Natural killer cell (primary cell): ENCODE measurements at regions not wholly inside any gene's neighbourhood (a gene's known extent, or its start where the extent isn't known, plus 50 kb on each side); places are given as distances from the start of the nearest gene placed in this dataset.

Experiments used
- ATAC-seq, 3 donors: fragments of 150-1000 bp in 2 of 3; fragments of 200-7000 bp in 1 of 3; cut with Tn5 transposase; 1 replicate in 1 of 3; 2 replicates in 2 of 3; pipeline ENCODE4 v1.10.0; 2021; ENCODE audit warnings: mild to moderate bottlenecking in 2 of 3, moderate library complexity in 2 of 3
- DNase-seq, 2 donors: peaks; one replicate each; pipeline versions ENCODE4 v3.0.0 to v3.0.0-alpha.2; 2013 to 2021; ENCODE audit warnings: mixed read lengths in 1 of 2
- H3K27ac ChIP-seq: one replicate; pipeline ENCODE4 v1.5.1; 2013; ENCODE audit warnings: mild to moderate bottlenecking, low read length
- H3K27me3 ChIP-seq: one replicate; pipeline ENCODE4 v1.6.1; 2013; ENCODE audit warnings: low read length; ENCODE audit not compliant: control insufficient read depth, insufficient read depth
- H3K36me3 ChIP-seq: one replicate; pipeline ENCODE4 v1.6.1; 2013; ENCODE audit warnings: low read length; ENCODE audit not compliant: control insufficient read depth, insufficient read depth
- H3K4me1 ChIP-seq: one replicate; pipeline ENCODE4 v1.6.1; 2013; ENCODE audit warnings: low read length; ENCODE audit not compliant: control insufficient read depth, insufficient read depth
- H3K4me3 ChIP-seq: one replicate; pipeline ENCODE4 v1.5.1; 2013; ENCODE audit warnings: low read length
- H3K9me3 ChIP-seq: one replicate; pipeline ENCODE4 v1.6.1; 2013; ENCODE audit warnings: low read length; ENCODE audit not compliant: control insufficient read depth, insufficient read depth
- H3K27ac Mint-ChIP-seq, 2 donors: one replicate each; pipeline ENCODE4 v1.8.0; 2022; ENCODE audit warnings: mild to moderate bottlenecking in 2 of 2, mixed read lengths in 2 of 2, moderate library complexity in 1 of 2
- H3K27me3 Mint-ChIP-seq, 2 donors: one replicate each; pipeline ENCODE4 v1.8.0; 2022; ENCODE audit warnings: low read depth in 2 of 2, mixed read lengths in 2 of 2
- H3K36me3 Mint-ChIP-seq: one replicate; pipeline ENCODE4 v1.8.0; 2022; ENCODE audit warnings: mixed read lengths
- H3K4me1 Mint-ChIP-seq, 2 donors: one replicate each; pipeline ENCODE4 v1.8.0; 2022; ENCODE audit warnings: mixed read lengths in 2 of 2
- H3K4me3 Mint-ChIP-seq: one replicate; pipeline ENCODE4 v1.8.0; 2022; ENCODE audit warnings: mild to moderate bottlenecking, moderate library complexity, mixed read lengths
- H3K9me3 Mint-ChIP-seq, 2 donors: one replicate each; pipeline ENCODE4 v1.8.0; 2022; ENCODE audit warnings: mixed read lengths in 2 of 2
- CTCF ChIP-seq: fragments of 200-600 bp; IDR thresholded peaks from one replicate; pipeline ENCODE4 v1.8.0; 2022; ENCODE audit warnings: antibody characterized with exemption
- WGBS: methylation state at CpG from one replicate; pipeline ENCODE4 v1.1.7; 2013; ENCODE audit warnings: missing lambda C conversion rate; ENCODE audit not compliant: insufficient coverage; 5-methylcytosine and 5-hydroxymethylcytosine counted together
- intact Hi-C: fragments of 100-400 bp; cut with micrococcal nuclease; formaldehyde crosslinking; loops from one replicate; pipeline ENCODE4 v1.14.2; 2022

- Mint-ChIP-seq H3K27ac (no peak overlapping the region), H3K4me1 (no peaks in the 10 kb centered on the region), H3K9me3 (peaks cover 10 to 17% of the 10 kb centered on the region in 2 donors), H3K4me3 (no peak overlapping the region), H3K36me3 (no peaks in the 10 kb centered on the region), H3K27me3 (no peaks in the 10 kb centered on the region)
- no peak for ATAC-seq
- Histone ChIP-seq H3K27me3 (no peaks in the 10 kb centered on the region), H3K9me3 (no peaks in the 10 kb centered on the region), H3K4me3 (no peak overlapping the region), H3K27ac (no peak overlapping the region), H3K36me3 (no peaks in the 10 kb centered on the region), H3K4me1 (no peaks in the 10 kb centered on the region)
- DNase-seq: no peak
- WGBS: 100% methylated on average over 1 of the region's 1 CpG
- no peak for TF ChIP-seq CTCF
- intact Hi-C loops: no loop called here
Measured at GRCh38 chr14:42629553-42629952, 1022.9 kb downstream of the LRFN5 start.

- WGBS: 38% methylated on average over 1 of the region's 1 CpG
- no peak for TF ChIP-seq CTCF
- ATAC-seq: no peak
- Histone ChIP-seq H3K4me1 (no peaks in the 10 kb centered on the region), H3K4me3 (no peak overlapping the region), H3K27ac (no peak overlapping the region), H3K36me3 (no peaks in the 10 kb centered on the region), H3K27me3 (no peaks in the 10 kb centered on the region), H3K9me3 (no peaks in the 10 kb centered on the region)
- Mint-ChIP-seq H3K27me3 (no peaks in the 10 kb centered on the region), H3K4me3 (no peak overlapping the region), H3K36me3 (no peaks in the 10 kb centered on the region), H3K27ac (no peak overlapping the region), H3K4me1 (no peaks in the 10 kb centered on the region), H3K9me3 (peaks cover 10 to 13% of the 10 kb centered on the region in 2 donors)
- intact Hi-C loops: no loop called here
- no peak for DNase-seq
Measured at GRCh38 chr14:42628602-42629001, 1021.9 kb downstream of the LRFN5 start.

GRCh38 chr14:42626986-42627385 is 1020.3 kb downstream of the LRFN5 start:
- H3K27me3 ChIP-seq: no peaks in the 10 kb centered on the region

More at GRCh38 chr14:42626986-42627385, 1020.3 kb downstream of the LRFN5 start:
- no peaks in the 10 kb centered on the region for H3K36me3 Mint-ChIP-seq
- DNase-seq (no peak), ATAC-seq (no peak)
- no peak overlapping the region for H3K27ac Mint-ChIP-seq
- no peaks in the 10 kb centered on the region for H3K4me1 Mint-ChIP-seq
- H3K4me3 ChIP-seq: no peak overlapping the region
- H3K27ac ChIP-seq: no peak overlapping the region
- intact Hi-C loops: no loop called here
- H3K36me3 ChIP-seq: no peaks in the 10 kb centered on the region
- peaks cover 9 to 11% of the 10 kb centered on the region in 2 donors for H3K9me3 Mint-ChIP-seq
- no peaks in the 10 kb centered on the region for H3K27me3 Mint-ChIP-seq
- no peaks in the 10 kb centered on the region for H3K9me3 ChIP-seq
- no peaks in the 10 kb centered on the region for H3K4me1 ChIP-seq
- H3K4me3 Mint-ChIP-seq: no peak overlapping the region
- no peak for TF ChIP-seq CTCF
